ENCODE measurements at regions not wholly inside any gene's neighbourhood (a gene's known extent, or its start where the extent isn't known, plus 50 kb on each side); places are given as distances from the start of the nearest gene placed in this dataset.

- Histone ChIP-seq H3K36me3 (ENCODE audit: low read depth, low read length) (no peaks in the 10 kb centered on the region), H3K4me2 (ENCODE audit: low read length) (no peak overlapping the region), H3K4me1 (ENCODE audit: insufficient read depth, low read length) (no peaks in the 10 kb centered on the region), H3K9me2 (replicated peaks; ENCODE audit: low read length) (no peaks in the 10 kb centered on the region), H3K9ac (ENCODE audit: low read length) (no peak overlapping the region), H3K4me3 (ENCODE audit: low read length) (no peak overlapping the region), H4K20me1 (ENCODE audit: low read length) (no peaks in the 10 kb centered on the region), H3K79me2 (ENCODE audit: low read length) (no peaks in the 10 kb centered on the region), H3K27me3 (ENCODE audit: low read length) (no peaks in the 10 kb centered on the region), H2AFZ (ENCODE audit: low read length) (no peak overlapping the region), H3K27ac (ENCODE audit: low read length) (no peak overlapping the region), H3F3A (ENCODE audit: low read length, unreplicated experiment) (no peaks in the 10 kb centered on the region), H3K9me3 (ENCODE audit: low read length) (no peaks in the 10 kb centered on the region)
- CTCF ChIA-PET = no interaction called here
- POLR2A ChIA-PET (ENCODE audit: unreplicated experiment) = no interaction called here
- BruUV-seq (replicated peaks) = no TSS peak
- no peak for TF ChIP-seq EZH2phosphoT487 (IDR thresholded peaks at IDR 0.05; ENCODE audit: borderline replicate concordance, low read length)
- TF ChIP-seq EZH2 (IDR thresholded peaks at IDR 0.05; ENCODE audit: low read length, unreplicated experiment) = no peak
- no peak for TF ChIP-seq CTCF (conservative IDR thresholded peaks at IDR 0.05; ENCODE audit: low read depth, low read length)
- DNase-seq (no peak), ATAC-seq (no peak)
- intact Hi-C loops (cut with micrococcal nuclease) = no loop called here
Measured at GRCh38 chr7:18330548-18330947, 165.0 kb upstream of the HDAC9 start.

- no peak for DNase-seq
- Histone ChIP-seq H3K4me1 (ENCODE audit: insufficient read depth, low read length) (no peaks in the 10 kb centered on the region), H3K4me3 (ENCODE audit: low read length) (no peak overlapping the region), H4K20me1 (ENCODE audit: low read length) (no peaks in the 10 kb centered on the region), H3K36me3 (ENCODE audit: low read depth, low read length) (no peaks in the 10 kb centered on the region), H3K9me3 (ENCODE audit: low read length) (peaks cover 5% of the 10 kb centered on the region; the same call in 1 of the 2 replicates), H3K27me3 (ENCODE audit: low read length) (no peaks in the 10 kb centered on the region), H2AFZ (ENCODE audit: low read length) (no peak overlapping the region), H3K27ac (ENCODE audit: low read length) (no peak overlapping the region), H3K4me2 (ENCODE audit: low read length) (no peak overlapping the region), H3K9ac (ENCODE audit: low read length) (no peak overlapping the region), H3K9me2 (replicated peaks; ENCODE audit: low read length) (no peaks in the 10 kb centered on the region), H3F3A (ENCODE audit: low read length, unreplicated experiment) (no peaks in the 10 kb centered on the region), H3K79me2 (ENCODE audit: low read length) (no peaks in the 10 kb centered on the region)
- ChIA-PET CTCF (no interaction called here), POLR2A (ENCODE audit: unreplicated experiment) (no interaction called here)
- TF ChIP-seq EZH2 (IDR thresholded peaks at IDR 0.05; ENCODE audit: low read length, unreplicated experiment) (no peak), EZH2phosphoT487 (IDR thresholded peaks at IDR 0.05; ENCODE audit: borderline replicate concordance, low read length) (no peak), CTCF (conservative IDR thresholded peaks at IDR 0.05; ENCODE audit: low read depth, low read length) (no peak)
- no TSS peak for BruUV-seq (replicated peaks)
- intact Hi-C loops (cut with micrococcal nuclease) = loop anchor here (5.0 kb wide), 1 partner anchor 39 kb away; no protein-coding TSS in a partner anchor
- no peak for ATAC-seq
Measured at GRCh38 chr7:18336626-18337025, 158.9 kb upstream of the HDAC9 start.

DNA sequence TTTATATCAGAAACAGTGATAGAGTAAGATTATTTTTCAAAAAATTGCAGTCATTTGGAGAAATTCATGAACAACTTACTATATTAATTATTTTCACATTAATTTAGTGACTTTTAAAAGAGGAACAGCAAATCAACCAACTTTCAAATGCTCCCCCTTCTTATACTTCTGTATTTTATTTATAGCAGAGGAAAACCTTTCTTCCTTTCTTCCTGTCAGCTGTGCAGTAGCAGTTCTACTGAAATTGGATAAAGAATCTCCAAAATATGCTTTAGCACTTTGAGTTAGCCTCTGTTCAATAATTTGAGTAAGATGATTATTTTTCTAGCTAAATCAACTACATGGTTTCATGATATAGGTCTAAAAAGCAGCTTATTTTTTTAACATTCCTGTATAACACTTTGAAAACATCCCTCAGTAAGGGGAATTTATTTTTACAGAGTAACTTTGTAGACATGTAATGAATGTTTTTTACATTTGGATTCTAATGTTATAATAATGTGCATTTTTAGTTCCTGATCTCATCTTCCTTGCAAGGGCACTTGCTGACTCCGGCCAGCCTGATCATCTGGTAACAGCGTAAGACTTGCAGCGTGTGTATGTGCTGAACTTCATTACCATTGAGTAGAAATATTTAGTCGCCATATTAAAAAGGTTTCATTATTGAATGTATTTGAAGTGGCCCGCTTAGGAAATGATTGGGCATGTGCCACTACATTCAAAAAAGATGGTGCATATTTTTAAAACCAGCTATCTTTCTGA, 158.3 kb upstream of the HDAC9 start:
- CTCF ChIA-PET = no interaction called here
- no peak overlapping the region for H3K9ac ChIP-seq (ENCODE audit: low read length)
- no TSS peak for BruUV-seq (replicated peaks)

More for the DNA sequence above, 158.3 kb upstream of the HDAC9 start:
- Histone ChIP-seq H3K27me3 (ENCODE audit: low read length) (no peaks in the 10 kb centered on the region), H3K36me3 (ENCODE audit: low read depth, low read length) (no peaks in the 10 kb centered on the region), H3K27ac (ENCODE audit: low read length) (no peak overlapping the region), H3K4me1 (ENCODE audit: insufficient read depth, low read length) (no peaks in the 10 kb centered on the region), H3K9me2 (replicated peaks; ENCODE audit: low read length) (no peaks in the 10 kb centered on the region), H3K9me3 (ENCODE audit: low read length) (peaks cover 5% of the 10 kb centered on the region; the same call in 1 of the 2 replicates), H3K79me2 (ENCODE audit: low read length) (no peaks in the 10 kb centered on the region), H3K4me3 (ENCODE audit: low read length) (no peak overlapping the region), H3F3A (ENCODE audit: low read length, unreplicated experiment) (no peaks in the 10 kb centered on the region), H4K20me1 (ENCODE audit: low read length) (no peaks in the 10 kb centered on the region), H2AFZ (ENCODE audit: low read length) (no peak overlapping the region), H3K4me2 (ENCODE audit: low read length) (no peak overlapping the region)
- TF ChIP-seq EZH2phosphoT487 (IDR thresholded peaks at IDR 0.05; ENCODE audit: borderline replicate concordance, low read length) (no peak), CTCF (conservative IDR thresholded peaks at IDR 0.05; ENCODE audit: low read depth, low read length) (no peak), EZH2 (IDR thresholded peaks at IDR 0.05; ENCODE audit: low read length, unreplicated experiment) (no peak)
- intact Hi-C loops (cut with micrococcal nuclease) = loop anchor here (5.0 kb wide), 1 partner anchor 40 kb away; no protein-coding TSS in a partner anchor
- POLR2A ChIA-PET (ENCODE audit: unreplicated experiment) = no interaction called here
- DNase-seq = no peak
- ATAC-seq = no peak
